Naive thymus-derived CD8-positive, alpha-beta T cell (primary cell): ENCODE measurements at regions not wholly inside any gene's neighbourhood (a gene's known extent, or its start where the extent isn't known, plus 50 kb on each side); places are given as distances from the start of the nearest gene placed in this dataset.

Experiments
- ATAC-seq, 2 donors: fragments of 150-1000 bp; cut with Tn5 transposase in 1 of 2; sonication (Bioruptor Pico), chemical (Tn5 transposase) in 1 of 2; 1 replicate in 1 of 2; 2 replicates in 1 of 2; pipeline ENCODE4 v1.10.0; 2021; ENCODE audit warnings: mild to moderate bottlenecking in 2 of 2, moderate library complexity in 2 of 2
- POLR2A ChIA-PET: fragments of 350-600 bp; sonication (Branson Sonifier 250); formaldehyde crosslinking; loops from one replicate; lab custom pipeline; 2021; ENCODE audit warnings: antibody characterized with exemption; lab: Charles Lee
- DNase-seq, 10 donors: peaks; one replicate each; pipeline versions ENCODE4 v3.0.0 to v3.0.0-alpha.2; 2020 to 2022
- H3K27ac Mint-ChIP-seq, 10 donors: one replicate each; pipeline ENCODE4 v1.8.0; 2020 to 2022; ENCODE audit warnings: mild to moderate bottlenecking in 10 of 10, mixed read lengths in 10 of 10, moderate library complexity in 4 of 10, inconsistent platforms in 1 of 10
- H3K27me3 Mint-ChIP-seq, 5 donors: one replicate each; pipeline ENCODE4 v1.8.0; 2021 to 2022; ENCODE audit warnings: mixed read lengths in 5 of 5
- H3K36me3 Mint-ChIP-seq, 3 donors: one replicate each; pipeline ENCODE4 v1.8.0; 2020 to 2022; ENCODE audit warnings: mixed read lengths in 3 of 3, mild to moderate bottlenecking in 2 of 3, inconsistent platforms in 1 of 3
- H3K4me1 Mint-ChIP-seq, 4 donors: one replicate each; pipeline ENCODE4 v1.8.0; 2021 to 2022; ENCODE audit warnings: mixed read lengths in 4 of 4
- H3K4me3 Mint-ChIP-seq, 10 donors: one replicate each; pipeline ENCODE4 v1.8.0; 2020 to 2022; ENCODE audit warnings: mild to moderate bottlenecking in 10 of 10, mixed read lengths in 10 of 10, moderate library complexity in 6 of 10, inconsistent platforms in 1 of 10
- H3K9me3 Mint-ChIP-seq, 9 donors: one replicate each; pipeline ENCODE4 v1.8.0; 2020 to 2022; ENCODE audit warnings: mixed read lengths in 9 of 9, mild to moderate bottlenecking in 3 of 9, inconsistent platforms in 1 of 9, moderate library complexity in 1 of 9

GRCh38 chr21:41075656-41076055 is 92.3 kb upstream of the BACE2 start:
- no peaks in the 10 kb centered on the region for H3K9me3 Mint-ChIP-seq
- H3K27me3 Mint-ChIP-seq, result peaks cover 4 to 11% (median 10%) of the 10 kb centered on the region in 5 donors
- POLR2A ChIA-PET, result no interaction called here
- no peaks in the 10 kb centered on the region for H3K4me1 Mint-ChIP-seq
- no peaks in the 10 kb centered on the region for H3K36me3 Mint-ChIP-seq
- H3K27ac Mint-ChIP-seq, result no peak overlapping the region
- ATAC-seq (no peak), DNase-seq (no peak)
- no peak overlapping the region for H3K4me3 Mint-ChIP-seq

- H3K27ac Mint-ChIP-seq, result no peak overlapping the region
- peaks cover 4 to 13% (median 8%) of the 10 kb centered on the region in 5 donors for H3K27me3 Mint-ChIP-seq
- POLR2A ChIA-PET, result no interaction called here
- DNase-seq, result no peak
- no peaks in the 10 kb centered on the region for H3K4me1 Mint-ChIP-seq
- H3K4me3 Mint-ChIP-seq, result no peak overlapping the region
- no peaks in the 10 kb centered on the region for H3K36me3 Mint-ChIP-seq
- no peak for ATAC-seq
- no peaks in the 10 kb centered on the region for H3K9me3 Mint-ChIP-seq
Measured at GRCh38 chr21:41076064-41076463, 91.9 kb upstream of the BACE2 start.

GRCh38 chr21:41079159-41079558 is 88.8 kb upstream of the BACE2 start:
- POLR2A ChIA-PET, result no interaction called here
- no peak overlapping the region for H3K4me3 Mint-ChIP-seq
- H3K27me3 Mint-ChIP-seq, result peaks cover 7 to 35% (median 10%) of the 10 kb centered on the region in 5 donors
- DNase-seq, result no peak
- H3K4me1 Mint-ChIP-seq, result no peaks in the 10 kb centered on the region
- no peak overlapping the region for H3K27ac Mint-ChIP-seq
- no peak for ATAC-seq
- peaks cover 0 to 2% (median 0%) of the 10 kb centered on the region in 9 donors for H3K9me3 Mint-ChIP-seq
- H3K36me3 Mint-ChIP-seq, result no peaks in the 10 kb centered on the region

GRCh38 chr21:41080485-41081121 is 87.4 kb upstream of the BACE2 start:
- Mint-ChIP-seq H3K4me3 (no peak overlapping the region), H3K4me1 (no peaks in the 10 kb centered on the region), H3K36me3 (no peaks in the 10 kb centered on the region), H3K27me3 (peaks cover 7 to 47% (median 11%) of the 10 kb centered on the region in 5 donors), H3K9me3 (peaks cover 0 to 2% (median 0%) of the 10 kb centered on the region in 9 donors), H3K27ac (no peak overlapping the region)
- DNase-seq, result no peak
- no peak for ATAC-seq
- POLR2A ChIA-PET, result no interaction called here

GRCh38 chr21:41086569-41086968 is 81.4 kb upstream of the BACE2 start:
- Mint-ChIP-seq H3K27ac (no peak overlapping the region), H3K27me3 (peaks cover 8 to 66% (median 22%) of the 10 kb centered on the region in 5 donors), H3K9me3 (peaks cover 0 to 2% (median 0%) of the 10 kb centered on the region in 9 donors), H3K36me3 (no peaks in the 10 kb centered on the region), H3K4me3 (no peak overlapping the region), H3K4me1 (no peaks in the 10 kb centered on the region)
- POLR2A ChIA-PET, result no interaction called here
- ATAC-seq (no peak), DNase-seq (no peak)

GRCh38 chr21:41090981-41091380 is 77.0 kb upstream of the BACE2 start:
- Mint-ChIP-seq H3K4me1 (no peaks in the 10 kb centered on the region), H3K9me3 (peaks cover 0 to 1% (median 0%) of the 10 kb centered on the region in 9 donors), H3K36me3 (no peaks in the 10 kb centered on the region), H3K4me3 (no peak overlapping the region), H3K27ac (no peak overlapping the region), H3K27me3 (peaks cover 8 to 39% (median 25%) of the 10 kb centered on the region in 5 donors)
- POLR2A ChIA-PET, result no interaction called here
- DNase-seq (no peak), ATAC-seq (no peak)

GRCh38 chr21:41091616-41092015 is 76.3 kb upstream of the BACE2 start:
- Mint-ChIP-seq H3K9me3 (peaks cover 0 to 1% (median 0%) of the 10 kb centered on the region in 9 donors), H3K27me3 (peaks cover 4 to 39% (median 25%) of the 10 kb centered on the region in 5 donors), H3K36me3 (no peaks in the 10 kb centered on the region), H3K27ac (no peak overlapping the region), H3K4me1 (no peaks in the 10 kb centered on the region), H3K4me3 (no peak overlapping the region)
- ATAC-seq, result no peak
- POLR2A ChIA-PET, result no interaction called here
- no peak for DNase-seq

- Mint-ChIP-seq H3K27ac (no peak overlapping the region), H3K36me3 (no peaks in the 10 kb centered on the region), H3K4me1 (no peaks in the 10 kb centered on the region), H3K9me3 (peaks cover 0 to 1% (median 0%) of the 10 kb centered on the region in 9 donors), H3K4me3 (no peak overlapping the region), H3K27me3 (peaks cover 4 to 43% (median 28%) of the 10 kb centered on the region in 5 donors)
- no peak for DNase-seq
- no peak for ATAC-seq
- POLR2A ChIA-PET, result no interaction called here
Measured at GRCh38 chr21:41092312-41092711, 75.6 kb upstream of the BACE2 start.

- DNase-seq (no peak), ATAC-seq (no peak)
- H3K27ac Mint-ChIP-seq, result peak overlapping the region in 1 of 10 donors; percentile 30
- POLR2A ChIA-PET, result no interaction called here
- peaks cover 0 to 9% (median 1%) of the 10 kb centered on the region in 9 donors for H3K9me3 Mint-ChIP-seq
- H3K36me3 Mint-ChIP-seq, result peaks cover 0 to 7% (median 0%) of the 10 kb centered on the region in 3 donors
- no peaks in the 10 kb centered on the region for H3K4me1 Mint-ChIP-seq
- H3K4me3 Mint-ChIP-seq, result no peak overlapping the region
- peaks cover 0 to 29% (median 15%) of the 10 kb centered on the region in 5 donors for H3K27me3 Mint-ChIP-seq
Measured at GRCh38 chr21:41095983-41096382, 72.0 kb upstream of the BACE2 start.

GRCh38 chr21:41098076-41098475 is 69.9 kb upstream of the BACE2 start:
- H3K4me3 Mint-ChIP-seq, result no peak overlapping the region
- POLR2A ChIA-PET, result no interaction called here
- no peak for ATAC-seq

GRCh38 chr21:41098481-41099042 is 69.4 kb upstream of the BACE2 start:
- POLR2A ChIA-PET, result no interaction called here
- Mint-ChIP-seq H3K36me3 (peaks cover 0 to 7% (median 0%) of the 10 kb centered on the region in 3 donors), H3K27me3 (peaks cover 0 to 39% (median 20%) of the 10 kb centered on the region in 5 donors), H3K27ac (no peak overlapping the region), H3K9me3 (peaks cover 0 to 9% (median 1%) of the 10 kb centered on the region in 9 donors), H3K4me1 (peaks cover 0 to 1% (median 0%) of the 10 kb centered on the region in 4 donors), H3K4me3 (no peak overlapping the region)
- no peak for ATAC-seq
- no peak for DNase-seq

More at GRCh38 chr21:41098076-41098475, 69.9 kb upstream of the BACE2 start:
- no peak for DNase-seq
- no peak overlapping the region for H3K27ac Mint-ChIP-seq
- peaks cover 0 to 7% (median 0%) of the 10 kb centered on the region in 3 donors for H3K36me3 Mint-ChIP-seq
- H3K9me3 Mint-ChIP-seq, result peaks cover 0 to 9% (median 1%) of the 10 kb centered on the region in 9 donors
- peaks cover 0 to 39% (median 20%) of the 10 kb centered on the region in 5 donors for H3K27me3 Mint-ChIP-seq
- H3K4me1 Mint-ChIP-seq, result peaks cover 0 to 1% (median 0%) of the 10 kb centered on the region in 4 donors

- H3K27me3 Mint-ChIP-seq, result peaks cover 6 to 53% (median 22%) of the 10 kb centered on the region in 5 donors
- POLR2A ChIA-PET, result no interaction called here
- ATAC-seq, result no peak
- no peak overlapping the region for H3K4me3 Mint-ChIP-seq
- DNase-seq, result no peak
- H3K4me1 Mint-ChIP-seq, result peaks cover 0 to 1% (median 0%) of the 10 kb centered on the region in 4 donors
- peaks cover 0 to 7% (median 0%) of the 10 kb centered on the region in 3 donors for H3K36me3 Mint-ChIP-seq
- peaks cover 0 to 16% (median 6%) of the 10 kb centered on the region in 9 donors for H3K9me3 Mint-ChIP-seq
- H3K27ac Mint-ChIP-seq, result no peak overlapping the region
Measured at GRCh38 chr21:41100826-41101550, 67.0 kb upstream of the BACE2 start.

- peaks cover 8 to 40% (median 22%) of the 10 kb centered on the region in 5 donors for H3K27me3 Mint-ChIP-seq
- no peak for ATAC-seq
- H3K27ac Mint-ChIP-seq, result no peak overlapping the region
- POLR2A ChIA-PET, result no interaction called here
- peaks cover 0 to 16% (median 6%) of the 10 kb centered on the region in 9 donors for H3K9me3 Mint-ChIP-seq
- H3K4me1 Mint-ChIP-seq, result peaks cover 0 to 1% (median 0%) of the 10 kb centered on the region in 4 donors
- no peak overlapping the region for H3K4me3 Mint-ChIP-seq
- peaks cover 0 to 7% (median 0%) of the 10 kb centered on the region in 3 donors for H3K36me3 Mint-ChIP-seq
- DNase-seq, result no peak
Measured at GRCh38 chr21:41102281-41102680, 65.7 kb upstream of the BACE2 start.
